IMR-90 (cell line): ENCODE measurements at regions not wholly inside any gene's neighbourhood (a gene's known extent, or its start where the extent isn't known, plus 50 kb on each side); places are given as distances from the start of the nearest gene placed in this dataset.

ENCODE experiments used
- ATAC-seq: fragments of 200-7000 bp; cut with Tn5 transposase; 2 replicates; pipeline ENCODE4 v1.9.1; 2020; ENCODE audit warnings: low read depth, mild to moderate bottlenecking, moderate library complexity
- BruUV-seq: library from RNA; stranded (reverse); fragments of 400-500 nt; replicated peaks from 2 replicates; lab custom pipeline; 2021; lab: Mats Ljungman, UMichigan
- CTCF ChIA-PET: fragments of 300-600 bp; formaldehyde crosslinking; extraction: SDS; loops from one replicate; lab custom pipeline; 2021; ENCODE audit warnings: antibody characterized with exemption; lab: Yijun Ruan, JAX
- POLR2A ChIA-PET: fragments of 300-600 bp; sonication (Branson Sonifier 250); formaldehyde crosslinking; loops from one replicate; lab custom pipeline; 2022; ENCODE audit warnings: antibody characterized with exemption; ENCODE audit not compliant: unreplicated experiment; lab: Charles Lee
- DNase-seq: peaks from one replicate; pipeline ENCODE4 v3.0.0; 2013
- H2AFZ ChIP-seq: replicated peaks from 2 replicates; pipeline ENCODE3; 2013; ENCODE audit warnings: low read length, mild to moderate bottlenecking; ENCODE audit not compliant: poor library complexity
- H2AK5ac ChIP-seq: 2 replicates; pipeline ENCODE4 v1.6.1; 2013; ENCODE audit warnings: low read depth, low read length, inconsistent platforms
- H2AK9ac ChIP-seq: replicated peaks from 2 replicates; pipeline ENCODE3; 2013; ENCODE audit warnings: mild to moderate bottlenecking, low read depth, low read length, moderate library complexity; ENCODE audit not compliant: poor library complexity
- H2BK120ac ChIP-seq: 2 replicates; pipeline ENCODE4 v1.6.1; 2013; ENCODE audit warnings: low read depth, low read length, inconsistent platforms
- H2BK15ac ChIP-seq: 3 replicates; pipeline ENCODE4 v1.6.1; 2013; ENCODE audit warnings: low read depth, low read length, inconsistent platforms
- H2BK20ac ChIP-seq: 2 replicates; pipeline ENCODE4 v1.6.1; 2013; ENCODE audit warnings: low read depth, mild to moderate bottlenecking, inconsistent platforms, low read length, moderate library complexity
- H2BK5ac ChIP-seq: 2 replicates; pipeline ENCODE4 v1.6.1; 2013; ENCODE audit warnings: mild to moderate bottlenecking, low read depth, low read length, inconsistent platforms; ENCODE audit not compliant: poor library complexity, severe bottlenecking
- H3K14ac ChIP-seq: replicated peaks from 2 replicates; pipeline ENCODE4 v1.6.1; 2013; ENCODE audit warnings: low read depth, low read length, inconsistent platforms
- H3K18ac ChIP-seq: 2 replicates; pipeline ENCODE4 v1.6.1; 2013; ENCODE audit warnings: low read depth, low read length, control low read depth
- H3K23ac ChIP-seq: 2 replicates; pipeline ENCODE4 v1.6.1; 2013; ENCODE audit warnings: low read depth, low read length, inconsistent platforms
- H3K27ac ChIP-seq: 2 replicates; pipeline ENCODE4 v1.5.1; 2013; ENCODE audit warnings: mild to moderate bottlenecking, control low read depth, low read length; ENCODE audit not compliant: insufficient read depth
- H3K27me3 ChIP-seq: 2 replicates; pipeline ENCODE4 v1.6.1; 2013; ENCODE audit warnings: low read length; ENCODE audit not compliant: control insufficient read depth, insufficient read depth
- H3K36me3 ChIP-seq: 2 replicates; pipeline ENCODE4 v1.6.1; 2013; ENCODE audit warnings: low read length, mixed read lengths; ENCODE audit not compliant: control insufficient read depth, insufficient read depth
- H3K4ac ChIP-seq: 2 replicates; pipeline ENCODE4 v1.6.1; 2013; ENCODE audit warnings: low read depth, low read length, inconsistent platforms
- H3K4me1 ChIP-seq: 2 replicates; pipeline ENCODE4 v1.6.1; 2013; ENCODE audit warnings: low read length, mixed read lengths; ENCODE audit not compliant: control insufficient read depth, insufficient read depth
- H3K4me2 ChIP-seq: 2 replicates; pipeline ENCODE4 v1.6.1; 2013; ENCODE audit warnings: low read depth, mild to moderate bottlenecking, control low read depth, low read length, moderate library complexity
- H3K4me3 ChIP-seq: 2 replicates; pipeline ENCODE4 v1.5.1; 2013; ENCODE audit warnings: low read depth, mild to moderate bottlenecking, control low read depth, low read length, moderate library complexity; ENCODE audit not compliant: insufficient read depth
- H3K56ac ChIP-seq: 2 replicates; pipeline ENCODE4 v1.6.1; 2013; ENCODE audit warnings: low read length, inconsistent platforms; ENCODE audit not compliant: insufficient read depth; ENCODE audit errors: extremely low read depth
- H3K79me1 ChIP-seq, 2 experiments: 2 replicates each; pipeline ENCODE4 v1.6.1; 2013; ENCODE audit warnings: low read length in 2 of 2, inconsistent platforms in 1 of 2, low read depth in 1 of 2
- H3K9ac ChIP-seq: 2 replicates; pipeline ENCODE4 v1.6.1; 2013; ENCODE audit warnings: low read depth, low read length, control low read depth
- H3K9me1 ChIP-seq: 2 replicates; pipeline ENCODE4 v1.6.1; 2013; ENCODE audit warnings: low read length, inconsistent platforms; ENCODE audit not compliant: insufficient read depth
- H3K9me3 ChIP-seq: 2 replicates; pipeline ENCODE4 v1.6.1; 2013; ENCODE audit warnings: low read length; ENCODE audit not compliant: control insufficient read depth, insufficient read depth
- H4K20me1 ChIP-seq: 2 replicates; pipeline ENCODE4 v1.6.1; 2013; ENCODE audit warnings: low read length, inconsistent platforms; ENCODE audit not compliant: insufficient read depth
- H4K5ac ChIP-seq: 2 replicates; pipeline ENCODE4 v1.6.1; 2013; ENCODE audit warnings: mild to moderate bottlenecking, low read depth, low read length, control low read depth
- H4K8ac ChIP-seq, 2 experiments: 2 replicates each; pipeline ENCODE4 v1.6.1; 2013; ENCODE audit warnings: low read depth in 2 of 2, low read length in 2 of 2, control low read depth in 1 of 2, inconsistent platforms in 1 of 2
- H4K91ac ChIP-seq: 2 replicates; pipeline ENCODE4 v1.6.1; 2013; ENCODE audit warnings: low read depth, low read length, inconsistent platforms; ENCODE audit not compliant: insufficient read depth
- FOS ChIP-seq: fragments of 150-350 bp; IDR thresholded peaks from 2 replicates; pipeline ENCODE4 v1.6.1; 2016; ENCODE audit warnings: low read depth, low read length
- MAFK ChIP-seq: IDR thresholded peaks from 2 replicates; pipeline ENCODE4 v1.6.1; 2012; ENCODE audit warnings: low read depth, low read length, improper control_type of control experiment
- MAZ ChIP-seq: IDR thresholded peaks from 2 replicates; pipeline ENCODE4 v1.6.1; 2012; ENCODE audit warnings: low read depth, mild to moderate bottlenecking, low read length, improper control_type of control experiment, moderate library complexity, borderline replicate concordance
- MXI1 ChIP-seq: IDR thresholded peaks from 2 replicates; pipeline ENCODE4 v1.6.1; 2012; ENCODE audit warnings: low read depth, mild to moderate bottlenecking, low read length, moderate library complexity, borderline replicate concordance
- RAD21 ChIP-seq: IDR thresholded peaks from 2 replicates; pipeline ENCODE4 v1.6.1; 2012; ENCODE audit warnings: low read length, improper control_type of control experiment
- WGBS, 2 experiments: methylation state at CpG; one replicate each; pipeline versions ENCODE4 v1.1.5 to v1.1.7; 2013; ENCODE audit warnings: missing lambda C conversion rate in 2 of 2; ENCODE audit not compliant: insufficient read length in 1 of 2; ENCODE audit errors: extremely low coverage in 2 of 2; 5-methylcytosine and 5-hydroxymethylcytosine counted together
- dilution Hi-C: fragments of 300-500 bp; cut with HindIII; formaldehyde crosslinking; loops from one replicate; pipeline ENCODE4 v1.14.3; 2018; ENCODE audit warnings: low sequenced_read_pairs; ENCODE audit not compliant: unreplicated experiment
- in situ Hi-C: fragments of 300-500 bp; cut with MboI; formaldehyde crosslinking; loops from 3 replicates; pipeline ENCODE4 v1.14.3; 2019; ENCODE audit warnings: low sequenced_read_pairs, inconsistent platforms, mixed read lengths
- intact Hi-C: fragments of 100-400 bp; cut with micrococcal nuclease; formaldehyde crosslinking; loops from 2 replicates; pipeline ENCODE4 v1.10.0; 2022
- TF ChIP-seq, protein P1 (sequence below): fragments of 150-350 bp; IDR thresholded peaks from 2 replicates; pipeline ENCODE4 v1.6.1; 2017; ENCODE audit warnings: mild to moderate bottlenecking, antibody characterized with exemption, low read length, low read depth
- TF ChIP-seq, protein P2 (sequence below): conservative IDR thresholded peaks from 2 replicates; pipeline ENCODE4 v1.5.1; 2012; ENCODE audit warnings: mild to moderate bottlenecking, low read depth, low read length, improper control_type of control experiment

DNA sequence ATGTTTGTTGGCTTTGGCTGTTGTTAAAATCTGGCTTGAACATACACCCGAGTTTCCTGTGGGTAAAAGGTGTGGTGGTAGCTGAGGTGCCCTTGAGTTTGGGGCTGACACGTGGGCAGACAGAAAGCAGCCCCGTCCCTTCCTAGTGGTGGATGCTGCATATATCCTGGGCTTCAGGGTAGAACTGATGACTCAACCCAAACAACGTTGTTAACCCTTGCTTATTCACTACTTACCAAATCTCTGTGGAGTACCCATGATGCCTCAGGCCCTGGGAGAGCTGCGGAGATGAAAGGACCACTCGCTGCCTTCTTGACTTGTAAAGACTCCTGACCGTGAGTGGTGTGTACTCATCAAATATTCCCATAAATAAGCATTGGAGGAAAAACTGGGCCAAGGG, 245.1 kb downstream of the RAB11FIP2 start:
- in situ Hi-C loops (no loop called here), dilution Hi-C loops (no loop called here), intact Hi-C loops (no loop called here)
- no peak overlapping the region for H3K9ac ChIP-seq
- H3K4me3 ChIP-seq: no peak overlapping the region
- POLR2A ChIA-PET: no interaction called here
- H3K9me3 ChIP-seq: peaks cover 41% of the 10 kb centered on the region
- H2BK120ac ChIP-seq: no peak overlapping the region
- no peak overlapping the region for H3K23ac ChIP-seq
- H3K18ac ChIP-seq: no peak overlapping the region
- H3K27me3 ChIP-seq: no peaks in the 10 kb centered on the region
- ATAC-seq (no peak), DNase-seq (no peak)
- H3K4me2 ChIP-seq: no peak overlapping the region
- no peak overlapping the region for H2AK5ac ChIP-seq
- no peak overlapping the region for H3K27ac ChIP-seq
- no peak overlapping the region for H4K91ac ChIP-seq
- no peak overlapping the region for H2BK5ac ChIP-seq
- no TSS peak for BruUV-seq
- H2AFZ ChIP-seq: no peak overlapping the region
- no peak overlapping the region for H4K8ac ChIP-seq
- H3K36me3 ChIP-seq: no peaks in the 10 kb centered on the region
- no peaks in the 10 kb centered on the region for H3K4me1 ChIP-seq
- no peak for TF ChIP-seq MAFK
- TF ChIP-seq, protein P1, sequence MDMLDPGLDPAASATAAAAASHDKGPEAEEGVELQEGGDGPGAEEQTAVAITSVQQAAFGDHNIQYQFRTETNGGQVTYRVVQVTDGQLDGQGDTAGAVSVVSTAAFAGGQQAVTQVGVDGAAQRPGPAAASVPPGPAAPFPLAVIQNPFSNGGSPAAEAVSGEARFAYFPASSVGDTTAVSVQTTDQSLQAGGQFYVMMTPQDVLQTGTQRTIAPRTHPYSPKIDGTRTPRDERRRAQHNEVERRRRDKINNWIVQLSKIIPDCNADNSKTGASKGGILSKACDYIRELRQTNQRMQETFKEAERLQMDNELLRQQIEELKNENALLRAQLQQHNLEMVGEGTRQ: no peak
- no peak for TF ChIP-seq FOS
- TF ChIP-seq RAD21: no peak
- no peak for TF ChIP-seq MAZ
- no peak for TF ChIP-seq MXI1
- TF ChIP-seq, protein P2, sequence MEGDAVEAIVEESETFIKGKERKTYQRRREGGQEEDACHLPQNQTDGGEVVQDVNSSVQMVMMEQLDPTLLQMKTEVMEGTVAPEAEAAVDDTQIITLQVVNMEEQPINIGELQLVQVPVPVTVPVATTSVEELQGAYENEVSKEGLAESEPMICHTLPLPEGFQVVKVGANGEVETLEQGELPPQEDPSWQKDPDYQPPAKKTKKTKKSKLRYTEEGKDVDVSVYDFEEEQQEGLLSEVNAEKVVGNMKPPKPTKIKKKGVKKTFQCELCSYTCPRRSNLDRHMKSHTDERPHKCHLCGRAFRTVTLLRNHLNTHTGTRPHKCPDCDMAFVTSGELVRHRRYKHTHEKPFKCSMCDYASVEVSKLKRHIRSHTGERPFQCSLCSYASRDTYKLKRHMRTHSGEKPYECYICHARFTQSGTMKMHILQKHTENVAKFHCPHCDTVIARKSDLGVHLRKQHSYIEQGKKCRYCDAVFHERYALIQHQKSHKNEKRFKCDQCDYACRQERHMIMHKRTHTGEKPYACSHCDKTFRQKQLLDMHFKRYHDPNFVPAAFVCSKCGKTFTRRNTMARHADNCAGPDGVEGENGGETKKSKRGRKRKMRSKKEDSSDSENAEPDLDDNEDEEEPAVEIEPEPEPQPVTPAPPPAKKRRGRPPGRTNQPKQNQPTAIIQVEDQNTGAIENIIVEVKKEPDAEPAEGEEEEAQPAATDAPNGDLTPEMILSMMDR: no peak
- CTCF ChIA-PET: no interaction called here
- no peak overlapping the region for H4K5ac ChIP-seq
- no peaks in the 10 kb centered on the region for H4K20me1 ChIP-seq
- no peak overlapping the region for H2BK15ac ChIP-seq
- no CpG with 5 or more reads among the region's 7 CpGs for WGBS, 2 experiments
- H2AK9ac ChIP-seq: no peak overlapping the region
- no peaks in the 10 kb centered on the region for H3K79me1 ChIP-seq
- H3K9me1 ChIP-seq: no peaks in the 10 kb centered on the region
- no peak overlapping the region for H3K14ac ChIP-seq
- no peak overlapping the region for H3K4ac ChIP-seq
- no peak overlapping the region for H2BK20ac ChIP-seq
- H3K56ac ChIP-seq: no peak overlapping the region
